ENCODE measurements at regions not wholly inside any gene's neighbourhood (a gene's known extent, or its start where the extent isn't known, plus 50 kb on each side); places are given as distances from the start of the nearest gene placed in this dataset.

DNA sequence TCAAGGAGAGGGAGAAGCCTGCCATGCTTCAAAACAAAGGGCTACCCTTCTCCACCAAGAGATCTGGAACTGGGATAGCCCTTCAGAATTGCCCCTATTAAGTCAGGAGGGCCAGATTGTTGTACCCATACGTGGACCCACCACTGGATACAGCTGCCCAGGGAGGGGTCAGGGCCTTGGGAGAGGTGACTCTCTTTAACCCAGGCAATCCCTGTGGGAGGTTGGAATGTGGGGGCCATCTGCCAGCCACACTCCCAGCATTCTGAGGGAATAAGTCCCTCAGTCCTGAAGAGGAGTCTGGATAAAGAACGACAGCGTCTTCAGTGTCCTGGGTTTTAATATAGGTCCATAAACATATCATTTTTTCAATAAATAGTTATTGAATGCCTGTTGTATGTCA is 588.2 kb upstream of the TENM4 start:
- ATAC-seq (ENCODE audit: poor library complexity) = no peak
- intact Hi-C loops (cut with DNase I, micrococcal nuclease) = no loop called here

GRCh38 chr11:80024119-80024518 is 583.3 kb upstream of the TENM4 start:
- Histone ChIP-seq H3K27ac (ENCODE audit: low read depth in 1 of 2, low read length in 2 of 2) (no peak overlapping the region), H3K27me3 (ENCODE audit: control insufficient read depth in 1 of 2, insufficient read depth in 2 of 2, low read length in 2 of 2) (no peaks in the 10 kb centered on the region), H3K4me1 (ENCODE audit: insufficient read depth, low read length) (no peaks in the 10 kb centered on the region), H3K4me3 (ENCODE audit: low read length) (no peak overlapping the region), H3K36me3 (ENCODE audit: insufficient read depth, low read length) (no peaks in the 10 kb centered on the region), H3K9me3 (ENCODE audit: control insufficient read depth in 1 of 2, insufficient read depth in 1 of 2, low read length in 2 of 2) (no peaks in the 10 kb centered on the region)
- Mint-ChIP-seq H3K27ac (no peak overlapping the region), H3K27me3 (no peaks in the 10 kb centered on the region), H3K36me3 (ENCODE audit: low read depth) (no peaks in the 10 kb centered on the region), H3K4me3 (no peak overlapping the region), H3K9me3 (peaks cover 9% of the 10 kb centered on the region), H3K4me1 (ENCODE audit: low read depth) (no peaks in the 10 kb centered on the region)
- intact Hi-C loops (cut with DNase I, micrococcal nuclease) = no loop called here
- DNase-seq (no peak), ATAC-seq (ENCODE audit: poor library complexity) (no peak)
- ChIA-PET POLR2A (no interaction called here), CTCF (no interaction called here)
- TF ChIP-seq, protein P1, sequence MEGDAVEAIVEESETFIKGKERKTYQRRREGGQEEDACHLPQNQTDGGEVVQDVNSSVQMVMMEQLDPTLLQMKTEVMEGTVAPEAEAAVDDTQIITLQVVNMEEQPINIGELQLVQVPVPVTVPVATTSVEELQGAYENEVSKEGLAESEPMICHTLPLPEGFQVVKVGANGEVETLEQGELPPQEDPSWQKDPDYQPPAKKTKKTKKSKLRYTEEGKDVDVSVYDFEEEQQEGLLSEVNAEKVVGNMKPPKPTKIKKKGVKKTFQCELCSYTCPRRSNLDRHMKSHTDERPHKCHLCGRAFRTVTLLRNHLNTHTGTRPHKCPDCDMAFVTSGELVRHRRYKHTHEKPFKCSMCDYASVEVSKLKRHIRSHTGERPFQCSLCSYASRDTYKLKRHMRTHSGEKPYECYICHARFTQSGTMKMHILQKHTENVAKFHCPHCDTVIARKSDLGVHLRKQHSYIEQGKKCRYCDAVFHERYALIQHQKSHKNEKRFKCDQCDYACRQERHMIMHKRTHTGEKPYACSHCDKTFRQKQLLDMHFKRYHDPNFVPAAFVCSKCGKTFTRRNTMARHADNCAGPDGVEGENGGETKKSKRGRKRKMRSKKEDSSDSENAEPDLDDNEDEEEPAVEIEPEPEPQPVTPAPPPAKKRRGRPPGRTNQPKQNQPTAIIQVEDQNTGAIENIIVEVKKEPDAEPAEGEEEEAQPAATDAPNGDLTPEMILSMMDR (IDR thresholded peaks at IDR 0.05) = no peak

More for the DNA sequence above, 588.2 kb upstream of the TENM4 start:
- H3K27ac Mint-ChIP-seq = no peak overlapping the region
- DNase-seq = no peak
- ChIA-PET POLR2A (no interaction called here), CTCF (no interaction called here)
- no peaks in the 10 kb centered on the region for H3K36me3 ChIP-seq (ENCODE audit: insufficient read depth, low read length)
- no peak overlapping the region for H3K4me3 ChIP-seq (ENCODE audit: low read length)
- no peaks in the 10 kb centered on the region for H3K27me3 Mint-ChIP-seq
- no peaks in the 10 kb centered on the region for H3K36me3 Mint-ChIP-seq (ENCODE audit: low read depth)
- H3K4me3 Mint-ChIP-seq = no peak overlapping the region
- peaks cover 5% of the 10 kb centered on the region for H3K9me3 Mint-ChIP-seq
- no peak overlapping the region for H3K27ac ChIP-seq (ENCODE audit: low read depth in 1 of 2, low read length in 2 of 2)
- no peaks in the 10 kb centered on the region for H3K4me1 ChIP-seq (ENCODE audit: insufficient read depth, low read length)
- no peaks in the 10 kb centered on the region for H3K4me1 Mint-ChIP-seq (ENCODE audit: low read depth)
- no peaks in the 10 kb centered on the region for H3K9me3 ChIP-seq (ENCODE audit: control insufficient read depth in 1 of 2, insufficient read depth in 1 of 2, low read length in 2 of 2)
- TF ChIP-seq, protein P1 (IDR thresholded peaks at IDR 0.05) = no peak
- H3K27me3 ChIP-seq (ENCODE audit: control insufficient read depth in 1 of 2, insufficient read depth in 2 of 2, low read length in 2 of 2) = no peaks in the 10 kb centered on the region

DNA sequence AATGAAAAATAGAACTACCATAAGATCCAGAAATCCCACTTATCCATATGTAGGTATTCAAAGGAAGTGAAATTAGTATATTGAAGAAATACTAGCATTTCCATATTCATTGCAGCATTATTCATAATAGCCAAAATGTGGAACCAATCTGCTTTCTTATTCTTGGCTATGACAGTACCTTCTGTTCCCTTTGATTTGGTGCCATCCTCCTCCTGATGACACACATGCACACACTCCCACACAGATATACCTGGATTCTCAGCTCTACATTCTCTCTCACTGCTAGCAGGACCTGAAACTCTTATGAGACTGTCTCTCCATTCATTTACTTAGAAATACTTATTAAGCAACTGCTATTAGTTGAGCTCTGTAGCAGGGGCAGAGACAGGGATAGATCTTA is 582.6 kb upstream of the TENM4 start:
- Mint-ChIP-seq H3K4me1 (ENCODE audit: low read depth) (no peaks in the 10 kb centered on the region), H3K36me3 (ENCODE audit: low read depth) (no peaks in the 10 kb centered on the region)

More for the DNA sequence above, 582.6 kb upstream of the TENM4 start:
- DNase-seq (no peak), ATAC-seq (ENCODE audit: poor library complexity) (no peak)
- Mint-ChIP-seq H3K27me3 (no peaks in the 10 kb centered on the region), H3K4me3 (no peak overlapping the region), H3K27ac (no peak overlapping the region), H3K9me3 (peaks cover 9% of the 10 kb centered on the region)
- Histone ChIP-seq H3K36me3 (ENCODE audit: insufficient read depth, low read length) (no peaks in the 10 kb centered on the region), H3K9me3 (ENCODE audit: control insufficient read depth in 1 of 2, insufficient read depth in 1 of 2, low read length in 2 of 2) (no peaks in the 10 kb centered on the region), H3K27me3 (ENCODE audit: control insufficient read depth in 1 of 2, insufficient read depth in 2 of 2, low read length in 2 of 2) (no peaks in the 10 kb centered on the region), H3K4me1 (ENCODE audit: insufficient read depth, low read length) (no peaks in the 10 kb centered on the region), H3K27ac (ENCODE audit: low read depth in 1 of 2, low read length in 2 of 2) (no peak overlapping the region), H3K4me3 (ENCODE audit: low read length) (no peak overlapping the region)
- intact Hi-C loops (cut with DNase I, micrococcal nuclease) = no loop called here
- ChIA-PET CTCF (no interaction called here), POLR2A (no interaction called here)
- TF ChIP-seq, protein P1 (IDR thresholded peaks at IDR 0.05) = no peak

Measured in CD4-positive, alpha-beta T cell (primary cell).